ENCODE measurements at regions not wholly inside any gene's neighbourhood (a gene's known extent, or its start where the extent isn't known, plus 50 kb on each side); places are given as distances from the start of the nearest gene placed in this dataset.

- Histone ChIP-seq H3K9ac (ENCODE audit: low read length) (no peak overlapping the region), H3F3A (ENCODE audit: insufficient read depth) (no peaks in the 10 kb centered on the region), H3K36me3 (ENCODE audit: low read length) (no peaks in the 10 kb centered on the region), H4K20me1 (ENCODE audit: low read depth, low read length) (no peaks in the 10 kb centered on the region), H3K9me3 (ENCODE audit: insufficient read depth, low read length) (no peaks in the 10 kb centered on the region), H3K27me3 (ENCODE audit: low read length) (no peaks in the 10 kb centered on the region), H3K27ac (ENCODE audit: low read depth, low read length) (no peak overlapping the region), H3K4me3 (ENCODE audit: insufficient read depth, low read length, poor library complexity, severe bottlenecking) (no peak overlapping the region), H3K79me2 (ENCODE audit: insufficient read depth, low read length) (no peaks in the 10 kb centered on the region), H3K4me2 (ENCODE audit: low read depth, low read length, poor library complexity, severe bottlenecking) (no peak overlapping the region), H2AFZ (ENCODE audit: low read depth, low read length, severe bottlenecking) (no peak overlapping the region), H3K9me2 (replicated peaks; ENCODE audit: insufficient read depth, low read length) (no peaks in the 10 kb centered on the region)
- no peak for TF ChIP-seq EZH2phosphoT487 (conservative IDR thresholded peaks at IDR 0.05; ENCODE audit: low read length)
- no peak for TF ChIP-seq CTCF (IDR thresholded peaks at IDR 0.05; ENCODE audit: insufficient read depth, low read length, poor library complexity, severe bottlenecking)
Observed at GRCh38 chr18:40163254-40163653, 1791.8 kb upstream of the PIK3C3 start.

- Histone ChIP-seq H4K20me1 (ENCODE audit: low read depth, low read length) (no peaks in the 10 kb centered on the region), H3K4me2 (ENCODE audit: low read depth, low read length, poor library complexity, severe bottlenecking) (no peak overlapping the region), H3K9ac (ENCODE audit: low read length) (no peak overlapping the region)
Observed at GRCh38 chr18:40160361-40160760, 1794.7 kb upstream of the PIK3C3 start.

GRCh38 chr18:40159141-40160017, 1795.7 kb upstream of the PIK3C3 start:
- H4K20me1 ChIP-seq (ENCODE audit: low read depth, low read length) = no peaks in the 10 kb centered on the region
- H3K9me3 ChIP-seq (ENCODE audit: insufficient read depth, low read length) = no peaks in the 10 kb centered on the region
- no peak overlapping the region for H2AFZ ChIP-seq (ENCODE audit: low read depth, low read length, severe bottlenecking)
- H3K79me2 ChIP-seq (ENCODE audit: insufficient read depth, low read length) = no peaks in the 10 kb centered on the region
- H3K9ac ChIP-seq (ENCODE audit: low read length) = no peak overlapping the region
- H3K27ac ChIP-seq (ENCODE audit: low read depth, low read length) = no peak overlapping the region
- H3K27me3 ChIP-seq (ENCODE audit: low read length) = no peaks in the 10 kb centered on the region
- H3K4me3 ChIP-seq (ENCODE audit: insufficient read depth, low read length, poor library complexity, severe bottlenecking) = no peak overlapping the region
- TF ChIP-seq CTCF (IDR thresholded peaks at IDR 0.05; ENCODE audit: insufficient read depth, low read length, poor library complexity, severe bottlenecking) (peak; percentile 53), EZH2phosphoT487 (conservative IDR thresholded peaks at IDR 0.05; ENCODE audit: low read length) (no peak)
- no peaks in the 10 kb centered on the region for H3K9me2 ChIP-seq (replicated peaks; ENCODE audit: insufficient read depth, low read length)
- H3F3A ChIP-seq (ENCODE audit: insufficient read depth) = no peaks in the 10 kb centered on the region
- no peak overlapping the region for H3K4me2 ChIP-seq (ENCODE audit: low read depth, low read length, poor library complexity, severe bottlenecking)
- H3K36me3 ChIP-seq (ENCODE audit: low read length) = no peaks in the 10 kb centered on the region

More at GRCh38 chr18:40160361-40160760, 1794.7 kb upstream of the PIK3C3 start:
- H3K9me2 ChIP-seq (replicated peaks; ENCODE audit: insufficient read depth, low read length) = no peaks in the 10 kb centered on the region
- no peak overlapping the region for H3K27ac ChIP-seq (ENCODE audit: low read depth, low read length)
- H3K27me3 ChIP-seq (ENCODE audit: low read length) = no peaks in the 10 kb centered on the region
- H3K79me2 ChIP-seq (ENCODE audit: insufficient read depth, low read length) = no peaks in the 10 kb centered on the region
- H3K36me3 ChIP-seq (ENCODE audit: low read length) = no peaks in the 10 kb centered on the region
- H3K4me3 ChIP-seq (ENCODE audit: insufficient read depth, low read length, poor library complexity, severe bottlenecking) = no peak overlapping the region
- no peak overlapping the region for H2AFZ ChIP-seq (ENCODE audit: low read depth, low read length, severe bottlenecking)
- no peaks in the 10 kb centered on the region for H3K9me3 ChIP-seq (ENCODE audit: insufficient read depth, low read length)
- H3F3A ChIP-seq (ENCODE audit: insufficient read depth) = no peaks in the 10 kb centered on the region
- TF ChIP-seq EZH2phosphoT487 (conservative IDR thresholded peaks at IDR 0.05; ENCODE audit: low read length) (no peak), CTCF (IDR thresholded peaks at IDR 0.05; ENCODE audit: insufficient read depth, low read length, poor library complexity, severe bottlenecking) (no peak)

All from SU-DHL-6 (cell line).